ENCODE measurements at regions not wholly inside any gene's neighbourhood (a gene's known extent, or its start where the extent isn't known, plus 50 kb on each side); places are given as distances from the start of the nearest gene placed in this dataset.
A peak's percentile ranks its signal among the peaks of the same experiment; 100 is the strongest.

- DNase-seq, result no peak
These were observed 80.6 kb upstream of the PAK5 start for GRCh38 chr20:9919271-9920014.

GRCh38 chr20:9918348-9918747 lies 79.5 kb upstream of the PAK5 start:
- no peak for DNase-seq

DNA sequence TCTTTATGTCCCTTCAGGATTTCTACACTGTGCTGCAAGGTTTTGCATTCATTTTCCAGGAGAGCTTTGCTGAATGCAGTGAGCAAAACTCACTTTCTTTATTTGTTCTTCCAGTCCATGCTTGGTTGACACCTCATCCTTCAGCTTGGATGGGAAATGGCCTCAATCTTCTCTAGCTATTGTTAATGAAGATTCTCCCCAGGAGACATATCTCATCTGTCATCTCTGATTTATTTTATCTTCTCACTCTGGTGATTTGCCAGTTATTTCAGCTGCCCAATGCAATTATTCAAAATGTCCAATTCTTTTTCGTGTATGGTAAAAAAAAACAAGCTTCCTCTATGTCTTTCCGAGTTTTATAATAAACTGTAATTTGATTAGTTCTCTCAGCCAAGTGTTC lies 77.9 kb upstream of the PAK5 start:
- no peak for DNase-seq

DNA sequence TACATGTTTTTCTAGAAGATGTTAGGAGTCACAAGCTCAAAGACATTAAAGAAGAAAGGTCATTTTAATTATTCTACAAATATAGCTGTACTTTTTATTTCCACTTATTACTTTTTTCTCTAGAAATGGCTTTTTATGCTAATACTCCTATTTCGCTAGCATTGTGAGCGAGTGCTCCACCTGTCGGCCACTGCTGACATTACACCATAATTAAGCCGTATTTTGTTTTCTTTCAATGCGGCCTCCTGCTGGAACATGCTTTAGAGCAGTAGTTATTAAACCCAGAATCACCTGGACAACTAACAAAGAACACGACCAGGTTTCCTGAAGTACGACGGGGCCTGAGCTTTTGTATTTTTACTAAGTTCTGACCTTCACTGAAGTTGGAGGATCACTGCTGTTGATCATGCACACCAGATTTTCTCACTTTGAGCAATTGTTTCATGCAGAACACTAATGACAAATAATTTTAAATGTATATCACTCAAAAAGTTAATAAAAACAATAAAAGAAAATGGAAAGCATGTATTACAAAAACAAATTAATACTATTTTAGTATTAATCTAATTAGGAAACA lies 74.1 kb upstream of the PAK5 start:
- DNase-seq, result peak; percentile 68

DNA sequence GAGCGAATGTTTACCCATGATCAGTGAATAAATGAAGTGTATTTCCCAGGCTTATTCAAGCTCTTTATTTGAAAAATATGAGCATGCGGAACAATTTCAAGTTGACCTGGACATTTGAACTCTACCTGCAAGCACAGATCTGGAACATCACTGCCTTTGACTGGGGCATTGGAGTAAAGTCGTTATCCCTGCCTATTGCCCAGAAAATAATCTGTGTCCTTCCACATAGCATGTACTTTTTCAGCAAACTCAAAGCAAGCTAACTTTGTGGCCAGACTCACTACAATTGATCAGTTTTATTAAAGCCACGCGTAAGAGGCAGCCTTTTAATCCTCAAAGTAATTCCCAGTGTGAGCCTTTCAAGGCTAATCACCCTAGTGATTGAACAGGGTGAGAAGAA lies 73.4 kb upstream of the PAK5 start:
- DNase-seq, result no peak

- DNase-seq, result no peak
These were observed 72.6 kb upstream of the PAK5 start for GRCh38 chr20:9911519-9911918.

DNA sequence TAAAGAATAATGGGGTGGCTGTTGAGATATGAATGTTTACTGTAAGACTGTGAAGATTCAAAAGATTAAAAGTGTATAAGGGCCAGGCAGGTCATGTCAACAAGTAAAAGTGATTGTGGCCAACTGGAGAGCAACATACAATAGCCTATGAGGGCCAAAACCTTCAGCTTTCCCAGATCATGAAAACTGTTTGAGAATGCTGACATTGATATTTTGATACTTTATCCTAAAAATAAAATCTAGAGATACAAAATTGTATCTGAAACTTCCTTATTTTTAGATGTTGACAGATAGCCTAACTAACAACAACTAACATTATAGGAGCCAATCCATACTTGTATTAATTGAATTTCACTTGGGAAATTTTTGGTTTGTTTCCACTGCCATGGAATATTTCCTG lies 70.3 kb upstream of the PAK5 start:
- no peak for DNase-seq

DNA sequence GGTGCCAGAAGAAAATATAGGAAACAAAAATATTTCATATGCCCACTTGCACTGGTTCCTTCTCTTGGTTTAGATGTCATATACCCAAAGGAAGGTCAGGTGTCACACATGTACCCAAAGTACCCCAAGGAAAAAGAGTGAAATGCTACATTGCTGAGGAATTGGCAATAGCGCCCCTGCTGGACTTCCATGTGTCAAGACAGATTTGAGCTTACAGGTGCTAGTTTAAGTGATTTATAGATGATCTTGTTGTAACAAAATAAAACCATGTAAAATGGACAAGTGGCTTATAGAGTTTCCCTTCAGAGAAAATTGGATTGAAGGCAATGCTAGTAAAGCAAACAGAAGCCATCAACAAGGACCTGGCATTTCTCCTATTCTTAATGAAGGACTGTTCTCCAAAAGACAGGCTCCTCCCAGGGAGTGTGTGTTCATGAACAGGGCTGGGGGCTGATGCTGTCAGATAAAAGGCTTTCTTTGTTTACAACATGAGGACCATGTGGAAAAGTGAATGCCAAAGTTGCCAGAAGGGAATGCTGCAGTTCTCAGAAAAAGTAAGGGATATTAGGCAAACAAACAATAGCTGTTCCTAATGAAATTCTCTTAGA lies 64.3 kb upstream of the PAK5 start:
- DNase-seq, result peak; percentile 15

GRCh38 chr20:9889270-9889981 lies 50.5 kb upstream of the PAK5 start:
- no peak for DNase-seq
